DND-41 (cell line): ENCODE measurements at regions not wholly inside any gene's neighbourhood (a gene's known extent, or its start where the extent isn't known, plus 50 kb on each side); places are given as distances from the start of the nearest gene placed in this dataset.

Source experiments
- CTCF ChIP-seq: IDR thresholded peaks from 2 replicates; pipeline ENCODE4 v1.5.1; 2012; ENCODE audit warnings: borderline replicate concordance, low read length, moderate library complexity, mild to moderate bottlenecking; ENCODE audit not compliant: poor library complexity, severe bottlenecking; ENCODE audit errors: extremely low read depth
- EZH2 ChIP-seq: IDR thresholded peaks from 3 replicates; pipeline ENCODE4 v1.6.1; 2012; ENCODE audit warnings: borderline replicate concordance, low read depth, mild to moderate bottlenecking, moderate library complexity, low read length, inconsistent platforms; ENCODE audit not compliant: severe bottlenecking

GRCh38 chr17:51434434-51435170 lies 174.3 kb downstream of the UTP18 start:
- TF ChIP-seq CTCF (no peak), EZH2 (no peak)
